ENCODE measurements at regions not wholly inside any gene's neighbourhood (a gene's known extent, or its start where the extent isn't known, plus 50 kb on each side); places are given as distances from the start of the nearest gene placed in this dataset.
A peak's percentile ranks its signal among the peaks of the same experiment; 100 is the strongest.

DNA sequence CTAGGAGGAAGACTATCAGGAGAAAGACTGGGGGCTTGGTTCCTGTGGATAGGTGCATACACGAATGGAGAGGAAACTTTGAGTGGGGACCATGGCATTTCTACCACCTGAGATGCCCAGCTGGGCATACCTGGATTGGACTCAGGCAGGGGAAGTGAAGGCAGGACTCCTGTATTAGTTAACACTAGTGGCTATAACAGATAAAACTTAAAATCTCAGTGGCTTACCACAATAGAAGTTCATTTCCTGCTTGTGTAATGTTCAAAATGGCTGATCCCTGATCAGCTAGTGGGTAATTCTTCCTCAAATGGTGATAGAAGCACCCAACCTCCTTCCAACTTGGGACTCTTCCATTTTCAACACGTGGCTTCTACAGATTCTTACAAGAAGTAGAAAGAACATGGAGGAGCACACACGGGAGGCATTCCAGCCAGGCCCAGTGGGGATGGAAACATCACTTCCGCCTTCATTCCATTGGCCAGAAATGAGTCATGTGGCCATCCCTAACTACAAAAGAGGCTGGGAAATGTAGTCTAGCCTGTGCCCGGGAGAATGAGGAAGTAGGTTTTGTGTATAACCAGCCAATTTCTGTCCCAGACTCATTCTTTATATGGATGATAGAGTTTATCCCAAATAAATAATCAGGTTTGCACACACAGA lies 112.1 kb downstream of the UTP18 start:
- ATAC-seq (ENCODE audit: low FRiP score): peak; percentile 55
- TF ChIP-seq, protein P1, sequence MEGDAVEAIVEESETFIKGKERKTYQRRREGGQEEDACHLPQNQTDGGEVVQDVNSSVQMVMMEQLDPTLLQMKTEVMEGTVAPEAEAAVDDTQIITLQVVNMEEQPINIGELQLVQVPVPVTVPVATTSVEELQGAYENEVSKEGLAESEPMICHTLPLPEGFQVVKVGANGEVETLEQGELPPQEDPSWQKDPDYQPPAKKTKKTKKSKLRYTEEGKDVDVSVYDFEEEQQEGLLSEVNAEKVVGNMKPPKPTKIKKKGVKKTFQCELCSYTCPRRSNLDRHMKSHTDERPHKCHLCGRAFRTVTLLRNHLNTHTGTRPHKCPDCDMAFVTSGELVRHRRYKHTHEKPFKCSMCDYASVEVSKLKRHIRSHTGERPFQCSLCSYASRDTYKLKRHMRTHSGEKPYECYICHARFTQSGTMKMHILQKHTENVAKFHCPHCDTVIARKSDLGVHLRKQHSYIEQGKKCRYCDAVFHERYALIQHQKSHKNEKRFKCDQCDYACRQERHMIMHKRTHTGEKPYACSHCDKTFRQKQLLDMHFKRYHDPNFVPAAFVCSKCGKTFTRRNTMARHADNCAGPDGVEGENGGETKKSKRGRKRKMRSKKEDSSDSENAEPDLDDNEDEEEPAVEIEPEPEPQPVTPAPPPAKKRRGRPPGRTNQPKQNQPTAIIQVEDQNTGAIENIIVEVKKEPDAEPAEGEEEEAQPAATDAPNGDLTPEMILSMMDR (IDR thresholded peaks at IDR 0.05): no peak
- DNase-seq (ENCODE audit: low spot score): no peak

DNA sequence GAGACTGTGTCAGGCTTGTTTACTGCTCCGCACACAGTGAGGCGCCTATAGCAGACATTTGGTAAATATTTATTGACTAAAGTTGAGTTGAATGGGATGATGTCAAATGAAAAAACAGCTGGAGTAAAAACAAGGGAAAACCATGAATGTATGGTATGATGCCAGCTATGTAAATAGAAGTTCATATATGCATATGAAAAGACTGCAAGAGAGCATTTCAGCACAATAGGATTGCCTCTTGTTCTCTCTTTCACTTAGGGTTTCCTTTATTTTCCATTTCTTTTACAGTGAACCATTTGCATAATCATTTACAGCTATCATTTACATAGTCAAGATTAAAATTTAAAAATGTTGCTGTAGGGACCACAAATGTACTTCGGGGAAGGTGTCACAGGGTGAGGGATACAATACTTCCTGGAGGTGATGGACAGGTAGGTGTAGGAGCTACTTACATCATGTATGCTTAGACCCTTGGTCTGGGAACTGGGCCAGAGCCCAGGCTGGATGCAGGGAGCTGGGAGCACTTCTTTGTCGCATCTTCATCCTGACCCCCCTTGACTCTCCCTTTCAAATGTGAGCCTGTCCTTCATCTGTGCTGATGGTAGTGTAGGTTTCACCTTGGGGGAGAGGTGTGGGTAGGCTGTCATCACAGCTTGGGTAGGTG lies 113.3 kb downstream of the UTP18 start:
- no peak for DNase-seq (ENCODE audit: low spot score)
- ATAC-seq (ENCODE audit: low FRiP score): no peak
- TF ChIP-seq, protein P1 (IDR thresholded peaks at IDR 0.05): no peak

DNA sequence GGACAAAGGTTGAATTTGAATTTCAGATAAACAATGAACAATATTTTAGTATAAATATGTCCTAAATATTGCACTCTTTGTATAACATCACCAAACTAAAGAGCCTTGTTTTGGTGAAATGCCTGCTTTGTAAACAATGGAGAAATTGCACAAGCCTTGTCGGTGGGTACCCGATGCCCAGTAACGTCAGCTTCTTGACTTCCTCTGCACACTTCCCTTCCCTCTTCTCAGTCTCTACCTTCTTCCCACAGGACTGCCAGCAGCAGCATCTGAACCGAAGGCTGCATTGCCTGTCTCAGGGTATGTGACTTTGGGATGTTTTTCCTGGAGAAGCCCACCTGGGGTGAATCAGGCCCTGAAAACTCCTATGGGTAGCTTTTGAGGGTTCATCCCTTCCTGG lies 113.9 kb downstream of the UTP18 start:
- DNase-seq (ENCODE audit: low spot score): no peak
- no peak for ATAC-seq (ENCODE audit: low FRiP score)
- TF ChIP-seq, protein P1 (IDR thresholded peaks at IDR 0.05): no peak

DNA sequence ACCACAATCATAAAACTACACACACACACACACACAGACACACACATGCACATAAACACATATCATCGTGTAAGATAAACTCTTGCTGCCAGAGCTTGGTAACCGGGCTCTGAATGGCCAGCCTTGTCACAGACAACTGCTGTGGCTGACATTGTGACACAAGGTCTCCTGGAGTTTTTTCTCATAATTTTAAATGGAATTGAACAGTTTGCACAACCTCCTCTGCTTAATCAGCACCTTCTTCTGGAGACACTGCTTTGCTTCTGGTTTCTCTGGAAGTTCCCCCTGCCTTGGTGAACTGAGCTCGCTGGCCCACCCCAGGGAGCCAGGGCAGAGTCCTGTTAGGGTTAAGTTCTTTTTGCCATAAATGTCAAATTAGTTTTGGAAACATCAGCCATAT lies 115.4 kb downstream of the UTP18 start:
- no peak for ATAC-seq (ENCODE audit: low FRiP score)
- DNase-seq (ENCODE audit: low spot score): no peak
- TF ChIP-seq, protein P1 (IDR thresholded peaks at IDR 0.05): no peak

DNA sequence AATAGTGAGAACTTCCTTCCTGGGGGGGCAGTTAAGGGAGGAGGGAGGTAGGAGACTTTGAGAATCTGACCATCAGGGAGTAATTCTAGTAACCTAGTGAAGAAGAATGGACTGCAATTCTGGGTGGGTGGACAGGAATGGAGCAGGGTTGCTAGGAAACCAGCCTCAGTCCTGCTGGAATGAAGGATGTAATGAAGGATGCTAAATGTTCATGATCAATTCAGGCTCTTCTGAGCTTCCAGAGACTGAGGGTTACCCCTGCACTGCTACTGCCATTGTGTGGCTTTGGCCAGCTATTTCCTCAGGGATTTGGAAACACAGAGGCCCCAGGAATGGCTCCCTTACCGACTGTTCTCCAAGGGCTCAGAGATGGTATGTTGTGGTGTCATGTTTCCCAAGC lies 116.4 kb downstream of the UTP18 start:
- TF ChIP-seq, protein P1 (IDR thresholded peaks at IDR 0.05): no peak
- DNase-seq (ENCODE audit: low spot score): no peak
- ATAC-seq (ENCODE audit: low FRiP score): no peak

DNA sequence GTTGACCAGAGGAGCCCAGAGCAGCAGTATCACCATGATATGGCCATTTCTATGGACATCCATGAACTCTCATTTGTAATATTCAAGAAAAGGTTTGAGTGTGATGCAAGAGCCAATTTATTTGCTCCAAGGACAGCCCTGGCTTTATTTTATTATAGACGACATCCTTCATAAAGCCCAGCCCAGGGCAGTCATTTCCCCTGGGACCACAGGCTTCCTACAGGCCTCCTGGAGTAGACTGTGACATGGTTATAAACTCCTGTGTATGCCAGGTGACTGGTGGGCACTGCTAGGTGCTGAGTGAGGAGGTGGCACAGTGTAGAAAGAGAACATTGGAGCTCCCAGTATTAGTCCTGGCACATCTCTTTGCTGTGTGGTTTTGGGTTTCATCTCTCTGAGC lies 120.9 kb downstream of the UTP18 start:
- ATAC-seq (ENCODE audit: low FRiP score): no peak
- DNase-seq (ENCODE audit: low spot score): no peak
- TF ChIP-seq, protein P1 (IDR thresholded peaks at IDR 0.05): no peak

DNA sequence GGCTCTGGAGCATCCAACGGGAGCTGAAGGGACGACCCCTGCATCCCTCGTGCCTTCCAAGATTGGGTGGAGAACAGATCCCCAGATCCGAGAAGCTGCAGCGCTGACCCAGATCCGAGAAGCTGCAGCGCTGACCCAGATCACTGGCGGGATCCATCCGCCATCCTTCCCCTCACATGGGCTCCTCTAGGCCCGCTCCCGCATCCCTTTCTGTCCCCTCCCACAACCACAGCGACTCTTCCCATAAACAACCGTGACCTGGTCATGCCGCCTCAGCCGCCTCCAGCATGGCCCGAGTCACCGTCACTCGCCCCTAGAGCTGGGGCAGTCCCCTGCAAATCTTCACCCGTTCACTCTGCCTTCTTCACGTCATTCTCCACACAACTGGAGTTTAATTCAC lies 124.9 kb downstream of the UTP18 start:
- DNase-seq (ENCODE audit: low spot score): no peak
- no peak for ATAC-seq (ENCODE audit: low FRiP score)
- TF ChIP-seq, protein P1 (IDR thresholded peaks at IDR 0.05): no peak
